Skeletal muscle satellite cell (primary cell): ENCODE measurements at regions not wholly inside any gene's neighbourhood (a gene's known extent, or its start where the extent isn't known, plus 50 kb on each side); places are given as distances from the start of the nearest gene placed in this dataset.

ENCODE experiments used
- H3K27me3 ChIP-seq: 2 replicates; pipeline ENCODE4 v1.7.0; 2013; ENCODE audit warnings: low read length; ENCODE audit not compliant: control insufficient read depth, insufficient read depth
- H3K36me3 ChIP-seq: 2 replicates; pipeline ENCODE4 v1.7.0; 2013; ENCODE audit warnings: mild to moderate bottlenecking, control low read depth, low read length; ENCODE audit not compliant: insufficient read depth
- H3K4me1 ChIP-seq: 2 replicates; pipeline ENCODE4 v1.7.0; 2013; ENCODE audit warnings: low read length; ENCODE audit not compliant: control insufficient read depth, insufficient read depth
- H3K4me2 ChIP-seq: 2 replicates; pipeline ENCODE4 v1.7.0; 2013; ENCODE audit warnings: mild to moderate bottlenecking, low read length
- H3K4me3 ChIP-seq: 2 replicates; pipeline ENCODE4 v1.7.0; 2013; ENCODE audit warnings: low read length
- H3K9ac ChIP-seq: 2 replicates; pipeline ENCODE4 v1.7.0; 2013; ENCODE audit warnings: mild to moderate bottlenecking, low read depth, low read length, moderate library complexity
- H3K9me3 ChIP-seq: replicated peaks from 2 replicates; pipeline ENCODE4 v1.7.0; 2013; ENCODE audit warnings: mild to moderate bottlenecking, control low read depth, low read length

GRCh38 chr3:176932433-176932832, 264.8 kb downstream of the TBL1XR1 start:
- H3K9me3 ChIP-seq = no peaks in the 10 kb centered on the region
- no peak overlapping the region for H3K9ac ChIP-seq
- no peaks in the 10 kb centered on the region for H3K36me3 ChIP-seq
- H3K27me3 ChIP-seq = no peaks in the 10 kb centered on the region
- H3K4me1 ChIP-seq = no peaks in the 10 kb centered on the region
- no peak overlapping the region for H3K4me2 ChIP-seq
- H3K4me3 ChIP-seq = no peak overlapping the region

GRCh38 chr3:176931991-176932390, 265.3 kb downstream of the TBL1XR1 start:
- no peaks in the 10 kb centered on the region for H3K36me3 ChIP-seq
- no peak overlapping the region for H3K4me2 ChIP-seq
- no peaks in the 10 kb centered on the region for H3K27me3 ChIP-seq
- no peak overlapping the region for H3K9ac ChIP-seq
- no peaks in the 10 kb centered on the region for H3K9me3 ChIP-seq
- H3K4me3 ChIP-seq = no peak overlapping the region
- H3K4me1 ChIP-seq = no peaks in the 10 kb centered on the region

DNA sequence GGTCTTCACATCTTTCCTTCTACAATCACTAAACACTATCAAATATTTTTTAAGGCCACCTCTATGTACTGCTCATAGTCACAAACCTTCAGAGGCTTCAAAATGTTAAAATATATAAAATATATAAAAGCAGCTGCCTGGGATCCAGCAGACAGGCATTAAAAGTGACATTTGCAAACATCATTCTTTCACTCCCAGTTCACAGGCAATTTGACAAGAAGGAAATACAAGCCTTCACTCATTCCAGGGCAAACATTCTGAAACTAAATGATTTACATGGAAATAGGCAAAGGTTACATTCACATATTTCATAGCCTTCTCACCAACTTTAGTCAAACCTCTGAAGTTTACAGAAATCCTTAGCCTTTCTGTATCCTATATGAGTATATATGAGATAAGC, 266.3 kb downstream of the TBL1XR1 start:
- Histone ChIP-seq H3K9me3 (no peaks in the 10 kb centered on the region), H3K9ac (no peak overlapping the region), H3K4me2 (no peak overlapping the region), H3K27me3 (no peaks in the 10 kb centered on the region), H3K4me3 (no peak overlapping the region), H3K4me1 (no peaks in the 10 kb centered on the region), H3K36me3 (no peaks in the 10 kb centered on the region)

DNA sequence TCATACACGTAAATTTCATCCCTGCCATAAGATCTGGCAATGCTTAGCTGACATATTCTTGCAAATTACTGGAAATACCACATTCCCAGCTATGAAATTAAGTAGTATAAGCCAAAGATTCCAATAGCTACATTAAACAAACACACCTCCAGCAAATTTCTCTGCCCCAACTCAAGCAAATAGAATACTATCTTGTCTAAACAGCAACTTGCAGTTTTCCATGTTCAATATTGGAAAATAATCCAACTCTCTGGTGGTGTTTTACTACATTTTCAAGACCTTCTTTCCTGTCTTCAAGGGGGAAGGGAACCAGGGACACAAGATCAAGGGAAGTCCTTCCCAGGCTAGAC, 268.7 kb downstream of the TBL1XR1 start:
- no peak overlapping the region for H3K4me2 ChIP-seq
- no peaks in the 10 kb centered on the region for H3K27me3 ChIP-seq
- H3K4me3 ChIP-seq = no peak overlapping the region
- no peaks in the 10 kb centered on the region for H3K36me3 ChIP-seq
- no peaks in the 10 kb centered on the region for H3K9me3 ChIP-seq
- no peak overlapping the region for H3K9ac ChIP-seq
- no peaks in the 10 kb centered on the region for H3K4me1 ChIP-seq

DNA sequence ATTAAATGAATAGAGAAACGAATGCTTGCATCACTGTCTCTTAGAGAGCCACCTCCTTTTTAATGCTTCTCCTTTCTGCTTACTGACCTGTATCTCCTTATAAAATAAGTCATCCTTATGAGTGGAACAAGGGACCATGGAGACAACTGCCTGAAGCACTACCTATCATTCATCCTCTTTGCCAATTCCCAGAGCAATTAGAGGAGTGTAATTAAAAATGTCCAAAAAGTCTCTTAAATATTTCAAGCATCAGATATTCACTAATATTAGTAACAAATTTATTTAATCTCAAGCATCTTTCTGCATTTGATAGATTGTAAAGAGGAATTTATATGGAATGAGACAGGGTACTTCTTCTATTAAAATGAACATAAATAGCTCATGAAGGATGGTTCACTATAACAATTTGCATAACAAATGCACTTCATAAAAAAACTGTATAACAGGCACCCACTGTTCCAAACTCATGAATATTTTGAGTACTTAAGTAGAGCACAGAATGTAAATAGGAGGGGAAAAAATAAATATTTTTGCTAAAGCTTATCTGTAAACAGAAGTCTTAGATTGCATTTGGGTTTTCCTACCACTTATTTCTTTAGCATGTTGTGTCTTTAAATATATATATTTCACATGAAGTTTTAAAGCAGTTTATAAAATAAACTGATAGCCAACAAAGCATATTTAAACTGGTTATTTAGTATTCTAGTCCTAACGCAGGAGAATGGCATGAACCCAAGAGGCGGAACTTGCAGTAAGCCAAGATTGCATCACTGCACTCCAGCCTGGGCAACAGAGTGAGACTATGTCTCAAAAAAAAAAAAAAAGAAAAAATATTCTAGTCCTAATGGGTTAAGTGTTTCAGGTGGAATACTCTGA, 269.3 kb downstream of the TBL1XR1 start:
- Histone ChIP-seq H3K27me3 (no peaks in the 10 kb centered on the region), H3K9me3 (no peaks in the 10 kb centered on the region), H3K4me2 (no peak overlapping the region), H3K4me3 (no peak overlapping the region), H3K4me1 (no peaks in the 10 kb centered on the region), H3K36me3 (no peaks in the 10 kb centered on the region), H3K9ac (no peak overlapping the region)

DNA sequence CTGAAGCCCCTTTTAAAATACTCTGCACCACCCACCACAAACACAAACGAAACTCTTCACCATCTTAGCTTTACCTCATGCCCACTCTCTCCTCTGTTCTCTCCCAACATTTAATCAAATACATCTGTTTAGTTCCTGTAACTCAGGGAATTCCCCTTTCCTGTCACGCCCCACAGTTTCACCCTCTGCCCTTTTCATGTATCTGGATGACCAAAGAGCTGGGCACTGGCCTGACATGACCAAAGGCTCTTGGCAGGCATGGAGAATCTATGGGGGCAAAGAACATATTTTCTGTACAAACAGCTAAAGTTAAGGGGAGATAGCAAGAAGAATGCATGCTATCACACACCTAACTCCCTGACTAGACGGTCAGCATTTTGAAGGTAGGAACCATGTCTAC, 270.0 kb downstream of the TBL1XR1 start:
- Histone ChIP-seq H3K4me2 (no peak overlapping the region), H3K9ac (no peak overlapping the region), H3K36me3 (no peaks in the 10 kb centered on the region), H3K27me3 (no peaks in the 10 kb centered on the region), H3K9me3 (no peaks in the 10 kb centered on the region), H3K4me3 (no peak overlapping the region), H3K4me1 (no peaks in the 10 kb centered on the region)

GRCh38 chr3:176926688-176927087, 270.6 kb downstream of the TBL1XR1 start:
- Histone ChIP-seq H3K4me1 (no peaks in the 10 kb centered on the region), H3K4me2 (no peak overlapping the region), H3K36me3 (no peaks in the 10 kb centered on the region), H3K9me3 (no peaks in the 10 kb centered on the region), H3K4me3 (no peak overlapping the region), H3K27me3 (no peaks in the 10 kb centered on the region), H3K9ac (no peak overlapping the region)

DNA sequence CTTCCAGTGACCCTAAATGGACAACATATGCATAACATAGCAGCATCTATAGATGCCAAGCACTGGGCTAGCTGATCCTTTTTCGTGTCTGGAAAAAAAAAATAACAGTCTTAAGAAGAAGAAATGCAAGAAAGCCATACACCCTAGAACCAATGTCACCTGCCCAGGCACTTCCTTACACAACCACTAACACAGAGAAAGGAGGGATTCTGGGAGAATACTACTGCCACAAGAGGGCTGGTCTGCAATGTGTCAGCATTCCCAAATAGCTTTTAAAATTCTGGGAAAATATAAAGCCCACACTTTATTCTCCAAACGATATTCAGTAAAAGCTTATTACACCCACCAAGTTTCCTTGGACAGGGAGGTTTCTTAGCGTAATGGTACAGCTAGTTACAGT, 271.2 kb downstream of the TBL1XR1 start:
- H3K27me3 ChIP-seq = no peaks in the 10 kb centered on the region
- H3K36me3 ChIP-seq = no peaks in the 10 kb centered on the region
- no peak overlapping the region for H3K4me2 ChIP-seq
- no peak overlapping the region for H3K9ac ChIP-seq
- no peaks in the 10 kb centered on the region for H3K9me3 ChIP-seq
- peaks cover under 1% of the 10 kb centered on the region for H3K4me1 ChIP-seq
- H3K4me3 ChIP-seq = no peak overlapping the region

DNA sequence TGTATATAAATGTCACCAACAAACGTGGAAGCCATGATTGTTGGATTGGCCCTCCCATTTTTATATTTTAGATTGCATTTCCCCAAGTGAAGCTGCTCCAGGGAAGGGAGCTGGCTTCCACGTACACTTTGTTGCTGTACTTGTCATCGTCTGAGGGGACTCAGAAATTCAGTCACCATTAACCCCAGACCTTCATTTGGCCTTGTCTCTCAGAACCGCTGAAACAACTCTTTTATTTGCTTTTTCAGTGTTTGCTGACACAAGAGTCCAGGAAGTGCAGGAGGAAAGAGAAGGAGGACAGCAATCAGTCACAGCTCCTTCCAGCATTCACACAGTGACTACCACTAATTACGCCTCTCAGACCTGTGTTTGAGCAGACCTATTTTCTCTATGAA, 276.5 kb downstream of the TBL1XR1 start:
- Histone ChIP-seq H3K36me3 (no peaks in the 10 kb centered on the region), H3K4me3 (peak overlapping the region; percentile 5), H3K9ac (peak overlapping the region; percentile 11), H3K27me3 (no peaks in the 10 kb centered on the region), H3K4me2 (peak overlapping the region; percentile 16), H3K4me1 (peaks cover 14% of the 10 kb centered on the region), H3K9me3 (no peaks in the 10 kb centered on the region)

- no peaks in the 10 kb centered on the region for H3K9me3 ChIP-seq
- H3K4me1 ChIP-seq = peaks cover 14% of the 10 kb centered on the region
- no peaks in the 10 kb centered on the region for H3K27me3 ChIP-seq
- peak overlapping the region; percentile 5 for H3K4me3 ChIP-seq
- no peaks in the 10 kb centered on the region for H3K36me3 ChIP-seq
- peak overlapping the region; percentile 28 for H3K9ac ChIP-seq
- peak overlapping the region; percentile 16 for H3K4me2 ChIP-seq
These were observed 277.2 kb downstream of the TBL1XR1 start for GRCh38 chr3:176919836-176920765.

- H3K4me3 ChIP-seq = no peak overlapping the region
- H3K27me3 ChIP-seq = no peaks in the 10 kb centered on the region
- H3K4me2 ChIP-seq = no peak overlapping the region
- H3K4me1 ChIP-seq = peaks cover 14% of the 10 kb centered on the region
- no peak overlapping the region for H3K9ac ChIP-seq
- H3K9me3 ChIP-seq = no peaks in the 10 kb centered on the region
- H3K36me3 ChIP-seq = no peaks in the 10 kb centered on the region
These were observed 280.5 kb downstream of the TBL1XR1 start for GRCh38 chr3:176916777-176917176.
